H1 (cell line): ENCODE measurements at regions not wholly inside any gene's neighbourhood (a gene's known extent, or its start where the extent isn't known, plus 50 kb on each side); places are given as distances from the start of the nearest gene placed in this dataset.

Source experiments
- CTCF ChIA-PET: fragments of 300-600 bp; sonication (Branson Sonifier 250); formaldehyde crosslinking; loops from one replicate; lab custom pipeline; 2021; ENCODE audit not compliant: partially characterized antibody; lab: Charles Lee
- POLR2A ChIA-PET: fragments of 300-600 bp; sonication (Branson Sonifier 250); formaldehyde crosslinking; loops from one replicate; lab custom pipeline; 2021; ENCODE audit warnings: inconsistent platforms; ENCODE audit not compliant: partially characterized antibody; lab: Charles Lee
- DNase-seq, 2 experiments: peaks; one replicate each; pipeline versions ENCODE4 v3.0.0 to v3.0.0-alpha.2; 2010 to 2022; ENCODE audit warnings: low spot score in 2 of 2, low read depth in 1 of 2, mixed read lengths in 1 of 2
- FAIRE-seq: peaks from 2 replicates; lab custom pipeline; 2011; peaks lifted over from hg19 to GRCh38; lab: Jason Lieb, UNC
- H2AFZ ChIP-seq: 2 replicates; pipeline ENCODE4 v1.8.1; 2012; ENCODE audit warnings: low read length, inconsistent platforms
- H2AK5ac ChIP-seq: 2 replicates; pipeline ENCODE4 v1.6.1; 2013; ENCODE audit warnings: low read depth, low read length
- H2BK120ac ChIP-seq: replicated peaks from 2 replicates; pipeline ENCODE3; 2013; ENCODE audit warnings: low read depth, low read length, inconsistent platforms
- H2BK12ac ChIP-seq: 2 replicates; pipeline ENCODE4 v1.6.1; 2013; ENCODE audit warnings: low read depth, low read length
- H2BK15ac ChIP-seq: 2 replicates; pipeline ENCODE4 v1.6.1; 2013; ENCODE audit warnings: low read length
- H2BK20ac ChIP-seq: 2 replicates; pipeline ENCODE4 v1.6.1; 2013; ENCODE audit warnings: low read length
- H2BK5ac ChIP-seq: 2 replicates; pipeline ENCODE4 v1.6.1; 2013; ENCODE audit warnings: low read depth, low read length
- H3K14ac ChIP-seq: 2 replicates; pipeline ENCODE4 v1.6.1; 2013; ENCODE audit warnings: inconsistent platforms; ENCODE audit not compliant: insufficient read length
- H3K18ac ChIP-seq: 2 replicates; pipeline ENCODE4 v1.6.1; 2013; ENCODE audit warnings: low read length; ENCODE audit errors: extremely low read depth
- H3K23ac ChIP-seq: 2 replicates; pipeline ENCODE4 v1.6.1; 2013; ENCODE audit warnings: inconsistent platforms; ENCODE audit not compliant: insufficient read length
- H3K23me2 ChIP-seq: 2 replicates; pipeline ENCODE4 v1.6.1; 2013; ENCODE audit warnings: low read depth, low read length
- H3K27ac ChIP-seq: 2 replicates; pipeline ENCODE4 v1.6.1; 2011; ENCODE audit warnings: low read depth, low read length, inconsistent platforms
- H3K27me3 ChIP-seq, 4 experiments: replicated peaks in 1 of 4; 1 replicate in 1 of 4; 2 replicates in 3 of 4; pipeline versions ENCODE4 v1.6.1 to v1.8.1; 2011 to 2013; ENCODE audit warnings: low read length in 3 of 4, mild to moderate bottlenecking in 3 of 4, inconsistent platforms in 2 of 4, mixed read lengths in 2 of 4, moderate library complexity in 1 of 4; ENCODE audit not compliant: control insufficient read depth in 3 of 4, insufficient read depth in 3 of 4; ENCODE audit errors: extremely low read depth in 1 of 4
- H3K36me3 ChIP-seq, 4 experiments: 2 replicates each; pipeline versions ENCODE4 v1.6.1 to v1.8.1; 2011 to 2013; ENCODE audit warnings: mild to moderate bottlenecking in 4 of 4, low read length in 3 of 4, moderate library complexity in 2 of 4, control low read depth in 1 of 4, inconsistent platforms in 1 of 4; ENCODE audit not compliant: insufficient read depth in 4 of 4, control insufficient read depth in 2 of 4
- H3K4ac ChIP-seq: replicated peaks from 2 replicates; pipeline ENCODE3; 2013; ENCODE audit warnings: low read length, low read depth, mixed read lengths, inconsistent platforms; ENCODE audit not compliant: insufficient read length
- H3K4me1 ChIP-seq, 4 experiments: replicated peaks in 1 of 4; 1 replicate in 1 of 4; 2 replicates in 3 of 4; pipeline versions ENCODE4 v1.6.1 to v1.8.1; 2011 to 2013; ENCODE audit warnings: low read length in 3 of 4, inconsistent platforms in 2 of 4, mixed read lengths in 1 of 4; ENCODE audit not compliant: insufficient read depth in 4 of 4, control insufficient read depth in 3 of 4
- H3K4me2 ChIP-seq, 2 experiments: 2 replicates each; pipeline versions ENCODE4 v1.6.1 to v1.8.1; 2011 to 2013; ENCODE audit warnings: low read depth in 2 of 2, low read length in 2 of 2, control low read depth in 1 of 2, inconsistent platforms in 1 of 2, mild to moderate bottlenecking in 1 of 2; ENCODE audit not compliant: insufficient read depth in 1 of 2
- H3K4me3 ChIP-seq, 4 experiments: fragments of 200-600, 300-600 bp in 1 of 4; sonication (generic), shearing (Covaris generic), sonication (Bioruptor Twin) in 1 of 4; 2 replicates each; pipeline versions ENCODE4 v1.5.1 to v1.8.1; 2011 to 2016; ENCODE audit warnings: low read length in 4 of 4, low read depth in 3 of 4, control low read depth in 2 of 4, inconsistent platforms in 2 of 4, mild to moderate bottlenecking in 2 of 4, mixed read lengths in 1 of 4, moderate library complexity in 1 of 4; ENCODE audit not compliant: insufficient read depth in 2 of 4; ENCODE audit errors: extremely low read depth in 1 of 4
- H3K56ac ChIP-seq: replicated peaks from 2 replicates; pipeline ENCODE3; 2013; ENCODE audit warnings: low read depth, mild to moderate bottlenecking, mixed read lengths, low read length, inconsistent platforms; ENCODE audit not compliant: insufficient read length
- H3K79me1 ChIP-seq: 2 replicates; pipeline ENCODE4 v1.6.1; 2013; ENCODE audit warnings: low read depth, low read length, control low read depth
- H3K79me2 ChIP-seq, 2 experiments: 2 replicates each; pipeline versions ENCODE4 v1.6.1 to v1.8.1; 2012 to 2013; ENCODE audit warnings: low read length in 2 of 2, mild to moderate bottlenecking in 2 of 2, inconsistent platforms in 1 of 2; ENCODE audit not compliant: insufficient read depth in 2 of 2, control insufficient read depth in 1 of 2
- H3K9ac ChIP-seq, 4 experiments: replicated peaks in 1 of 4; 1 replicate in 1 of 4; 2 replicates in 3 of 4; pipeline versions ENCODE4 v1.6.1 to v1.8.1; 2011 to 2013; ENCODE audit warnings: low read depth in 3 of 4, low read length in 3 of 4, control low read depth in 2 of 4, mild to moderate bottlenecking in 2 of 4, moderate library complexity in 2 of 4, inconsistent platforms in 1 of 4; ENCODE audit errors: extremely low read depth in 1 of 4
- H3K9me3 ChIP-seq, 2 experiments: 2 replicates each; pipeline versions ENCODE4 v1.6.1 to v1.8.1; 2012 to 2013; ENCODE audit warnings: mild to moderate bottlenecking in 2 of 2, moderate library complexity in 2 of 2, control low read depth in 1 of 2, inconsistent platforms in 1 of 2, low read depth in 1 of 2, low read length in 1 of 2, mixed read lengths in 1 of 2; ENCODE audit not compliant: insufficient read depth in 2 of 2
- H4K20me1 ChIP-seq, 2 experiments: replicated peaks in 1 of 2; 2 replicates each; pipeline versions ENCODE3 to v1.8.1; 2011 to 2013; ENCODE audit warnings: inconsistent platforms in 2 of 2, low read length in 2 of 2, mild to moderate bottlenecking in 1 of 2; ENCODE audit not compliant: insufficient read depth in 2 of 2, control insufficient read depth in 1 of 2
- H4K5ac ChIP-seq: 2 replicates; pipeline ENCODE4 v1.6.1; 2013; ENCODE audit warnings: low read length, low read depth, mixed read lengths, inconsistent platforms; ENCODE audit not compliant: insufficient read length
- H4K8ac ChIP-seq: 2 replicates; pipeline ENCODE4 v1.8.0; 2013; ENCODE audit warnings: mild to moderate bottlenecking, moderate library complexity, low read length, inconsistent platforms; ENCODE audit not compliant: insufficient read depth; ENCODE audit errors: extremely low read depth
- H4K91ac ChIP-seq: replicated peaks from 2 replicates; pipeline ENCODE3; 2013; ENCODE audit warnings: low read length, mixed read lengths, inconsistent platforms; ENCODE audit not compliant: insufficient read length
- ASH2L ChIP-seq: fragments of 200-600, 300-600 bp; sonication (generic); IDR thresholded peaks from one replicate; pipeline ENCODE4 v1.7.1; 2017; ENCODE audit warnings: low read length
- CEBPB ChIP-seq: IDR thresholded peaks from 2 replicates; pipeline ENCODE4 v1.6.1; 2012; ENCODE audit warnings: low read depth, low read length
- CTBP2 ChIP-seq: IDR thresholded peaks from 2 replicates; pipeline ENCODE4 v1.7.0; 2011; ENCODE audit warnings: borderline replicate concordance, mild to moderate bottlenecking, moderate library complexity, mixed read lengths, low read length; ENCODE audit not compliant: insufficient read depth, insufficient read length
- HDAC2 ChIP-seq, 2 experiments: fragments of 300-600 bp in 1 of 2; sonication (generic) in 1 of 2; IDR thresholded peaks; 2 replicates each; pipeline ENCODE4 v1.6.1; 2011 to 2012; ENCODE audit warnings: low read depth in 2 of 2, low read length in 2 of 2, mild to moderate bottlenecking in 2 of 2, moderate library complexity in 2 of 2, borderline replicate concordance in 1 of 2, inconsistent platforms in 1 of 2
- PHF8 ChIP-seq: fragments of 200-600 bp; sonication (generic); conservative IDR thresholded peaks from 2 replicates; pipeline ENCODE4 v1.7.1; 2012; ENCODE audit warnings: low read depth, mild to moderate bottlenecking, inconsistent platforms, low read length, moderate library complexity
- RAD21 ChIP-seq, 2 experiments: IDR thresholded peaks in 1 of 2; conservative IDR thresholded peaks in 1 of 2; 2 replicates each; pipeline ENCODE4 v1.6.1; 2011; ENCODE audit warnings: low read depth in 2 of 2, low read length in 2 of 2, improper control_type of control experiment in 1 of 2, inconsistent platforms in 1 of 2, mild to moderate bottlenecking in 1 of 2, moderate library complexity in 1 of 2
- SP2 ChIP-seq: IDR thresholded peaks from 2 replicates; pipeline ENCODE4 v1.6.1; 2012; ENCODE audit warnings: mild to moderate bottlenecking, low read length, inconsistent platforms
- TAF7 ChIP-seq: optimal IDR thresholded peaks from 2 replicates; pipeline ENCODE3; 2011; ENCODE audit warnings: low read depth, mild to moderate bottlenecking, inconsistent platforms, low read length, moderate library complexity, borderline replicate concordance
- TCF12 ChIP-seq: IDR thresholded peaks from 2 replicates; pipeline ENCODE4 v1.6.1; 2011; ENCODE audit warnings: low read depth, mild to moderate bottlenecking, low read length
- USF2 ChIP-seq: IDR thresholded peaks from 2 replicates; pipeline ENCODE4 v1.6.1; 2011; ENCODE audit warnings: low read length, improper control_type of control experiment
- WGBS, 2 experiments: shearing (Covaris generic) in 1 of 2; methylation state at CpG; one replicate each; pipeline versions ENCODE4 v1.1.6 to v1.1.7; 2013 to 2015; ENCODE audit warnings: low lambda C conversion rate in 2 of 2, mixed read lengths in 2 of 2, inconsistent platforms in 1 of 2, low coverage in 1 of 2, missing lambda C conversion rate in 1 of 2; ENCODE audit not compliant: insufficient replicate concordance in 2 of 2, insufficient coverage in 1 of 2, insufficient read length in 1 of 2; ENCODE audit errors: extremely low coverage in 1 of 2, missing lambda C conversion rate in 1 of 2; 5-methylcytosine and 5-hydroxymethylcytosine counted together

- POLR2A ChIA-PET, result no interaction called here
- Histone ChIP-seq H2AFZ (no peak overlapping the region), H3K4ac (no peak overlapping the region), H3K4me2 (no peak overlapping the region), H4K8ac (no peak overlapping the region), H3K18ac (no peak overlapping the region), H2BK20ac (no peak overlapping the region), H3K9me3 (no peaks in the 10 kb centered on the region), H3K36me3 (no peaks in the 10 kb centered on the region; a peak in 1 of 8 replicates), H2BK120ac (no peak overlapping the region), H2BK15ac (no peak overlapping the region), H3K4me3 (no peak overlapping the region), H2AK5ac (no peak overlapping the region), H3K56ac (no peak overlapping the region), H2BK5ac (no peak overlapping the region), H3K27me3 (no peaks in the 10 kb centered on the region), H4K5ac (no peak overlapping the region), H3K79me2 (no peaks in the 10 kb centered on the region), H3K9ac (no peak overlapping the region), H4K20me1 (no peaks in the 10 kb centered on the region), H3K14ac (no peak overlapping the region), H3K23ac (no peak overlapping the region), H3K79me1 (no peaks in the 10 kb centered on the region), H3K23me2 (no peaks in the 10 kb centered on the region), H2BK12ac (no peak overlapping the region), H3K27ac (no peak overlapping the region), H3K4me1 (no peaks in the 10 kb centered on the region), H4K91ac (no peak overlapping the region)
- DNase-seq, result no peak
- WGBS, 2 experiments, result 89% methylated on average over 6 of the region's 6 CpGs; no CpG with 5 or more reads in 1 of the 2 experiments
- no peak for FAIRE-seq
- TF ChIP-seq USF2, result no peak
- TF ChIP-seq HDAC2 (IDR thresholded peaks at IDR 0.05; ENCODE audit: borderline replicate concordance in 1 of 2, low read depth in 2 of 2, low read length in 2 of 2), result no peak
- no peak for TF ChIP-seq TCF12
- no peak for TF ChIP-seq SP2
- TF ChIP-seq CTBP2, result no peak
- no peak for TF ChIP-seq TAF7
- no peak for TF ChIP-seq PHF8
- TF ChIP-seq CEBPB, result no peak
- no peak for TF ChIP-seq ASH2L
- no peak for TF ChIP-seq RAD21 (IDR thresholded peaks at IDR 0.05 in 1 of 2, conservative IDR thresholded peaks at IDR 0.05 in 1 of 2; ENCODE audit: low read depth in 2 of 2, low read length in 2 of 2)
- CTCF ChIA-PET, result interaction anchor here (0.6 to 1.6 kb wide), 3 partner anchors 14 to 172 kb away, joined by 3 to 10 read pairs (median 3); no protein-coding TSS in a partner anchor
These were observed 649.7 kb upstream of the GJE1 start for GRCh38 chr6:141482796-141483597.
